Frontal cortex (tissue), 3 donors: ENCODE measurements at regions not wholly inside any gene's neighbourhood (a gene's known extent, or its start where the extent isn't known, plus 50 kb on each side); places are given as distances from the start of the nearest gene placed in this dataset.

Experiments
- DNase-seq, 2 donors: peaks; one replicate each; pipeline ENCODE4 v3.0.0; 2012; ENCODE audit warnings: low spot score in 2 of 2
- FAIRE-seq: peaks from 2 replicates; lab custom pipeline; 2012; peaks lifted over from hg19 to GRCh38; lab: Jason Lieb, UNC
- donor health status: control.
- donor health status: control.
- donor health status: control.

DNA sequence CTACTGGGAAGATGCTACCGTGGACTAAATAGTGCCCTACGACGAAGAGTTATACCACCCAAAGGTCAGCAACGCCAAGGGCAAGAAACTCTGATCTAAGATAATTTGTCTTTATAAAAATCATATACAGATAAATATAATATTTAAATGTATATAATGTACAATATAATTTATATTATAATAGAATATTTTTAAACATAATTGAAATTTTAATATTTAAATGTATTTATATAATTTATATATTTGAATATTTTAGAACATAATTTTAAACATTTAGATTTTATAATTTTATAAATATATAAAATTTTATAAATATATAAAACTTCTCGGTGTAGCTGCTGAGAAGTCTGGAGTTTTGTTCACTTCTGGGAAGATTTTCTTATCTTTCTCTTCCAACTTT lies 209.2 kb downstream of the FOXL1 start:
- DNase-seq, result no peak
- FAIRE-seq, result peak; percentile 98

DNA sequence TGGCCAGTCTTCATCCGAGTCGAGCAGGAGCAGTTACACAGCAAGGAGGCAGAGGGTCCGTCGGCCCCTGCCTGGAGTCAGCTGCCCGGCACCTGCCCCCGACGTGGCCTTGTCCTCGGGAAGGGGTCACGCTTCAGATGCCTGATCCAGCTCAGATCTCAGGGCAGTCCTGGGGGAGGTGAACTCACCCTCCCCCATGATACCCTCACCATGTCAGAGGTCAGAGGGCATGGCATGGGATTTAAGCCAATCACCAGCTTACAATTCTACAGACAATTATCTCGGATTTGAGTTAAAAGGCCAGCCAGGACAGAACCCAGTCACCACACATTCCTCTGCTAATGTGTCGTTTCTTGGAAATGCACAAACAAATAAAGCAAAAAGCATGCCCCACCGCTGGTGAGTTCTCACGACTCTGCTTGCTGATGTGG lies 211.3 kb downstream of the FOXL1 start:
- FAIRE-seq (no peak), DNase-seq (no peak)

DNA sequence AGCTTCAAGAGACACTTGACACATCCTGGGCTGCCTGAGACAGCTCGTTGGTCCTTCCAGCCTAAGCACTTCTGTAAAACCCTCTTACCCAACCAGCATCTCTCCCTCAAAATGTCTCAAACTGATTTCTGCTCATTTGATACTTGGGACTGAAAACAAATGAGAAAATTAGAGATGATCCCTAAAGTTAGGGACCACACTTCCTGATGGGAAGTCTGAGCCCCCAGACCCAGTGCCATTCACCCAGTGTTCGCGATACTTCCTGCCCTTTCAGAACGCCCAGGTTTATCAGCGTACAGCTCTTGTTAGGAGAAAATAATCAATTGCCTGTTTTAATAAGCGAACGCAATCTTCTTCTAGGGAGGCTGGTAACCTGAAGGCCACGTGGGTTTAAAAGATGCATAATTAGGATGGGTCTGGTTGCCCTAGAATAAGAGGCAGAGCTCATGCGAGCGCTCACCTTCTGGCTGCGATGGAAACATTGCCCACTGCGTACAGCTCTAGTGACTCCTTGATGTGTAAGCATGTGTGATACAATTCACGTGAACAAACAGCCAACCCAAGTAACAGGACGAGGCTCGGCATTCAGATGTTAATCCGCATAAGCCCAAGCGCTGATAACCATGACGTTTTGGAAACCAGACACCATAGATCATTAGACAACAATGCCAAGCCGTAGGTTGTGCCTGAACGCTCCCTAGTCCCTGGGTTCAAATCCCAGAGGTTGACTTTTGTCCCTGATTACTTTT lies 213.1 kb downstream of the FOXL1 start:
- FAIRE-seq (no peak), DNase-seq (no peak)

DNA sequence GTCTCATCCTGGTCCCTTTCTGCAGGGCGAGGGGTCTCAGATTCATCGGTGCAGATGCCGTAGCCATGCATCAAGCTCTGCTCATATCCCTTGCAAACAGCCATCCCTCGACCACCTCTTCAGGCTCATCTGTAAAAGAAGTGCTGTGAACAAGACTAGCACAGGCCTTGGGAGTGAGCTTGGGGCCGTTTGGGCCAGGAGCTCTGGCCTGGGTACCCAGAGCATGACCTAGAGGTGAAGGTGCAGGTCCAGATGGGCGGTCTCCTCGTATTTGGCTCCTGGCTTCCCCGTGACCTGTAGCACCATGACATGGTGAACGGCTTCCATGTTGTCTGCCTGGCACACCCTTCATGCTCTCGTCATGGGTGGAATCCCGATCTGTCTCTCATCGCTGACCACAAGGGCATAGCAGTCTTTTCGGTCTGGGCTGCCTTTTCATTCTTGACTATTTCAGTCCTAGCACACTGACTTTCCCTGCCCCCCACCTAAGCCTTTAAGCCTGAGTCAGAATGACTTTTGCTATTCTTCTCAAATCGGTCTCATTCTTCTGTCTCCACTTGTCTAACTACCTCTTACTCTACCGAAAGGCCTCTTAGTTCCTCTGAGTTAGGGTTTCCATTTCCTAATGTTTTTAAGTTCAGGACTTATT lies 216.0 kb downstream of the FOXL1 start:
- FAIRE-seq (no peak), DNase-seq (no peak)

DNA sequence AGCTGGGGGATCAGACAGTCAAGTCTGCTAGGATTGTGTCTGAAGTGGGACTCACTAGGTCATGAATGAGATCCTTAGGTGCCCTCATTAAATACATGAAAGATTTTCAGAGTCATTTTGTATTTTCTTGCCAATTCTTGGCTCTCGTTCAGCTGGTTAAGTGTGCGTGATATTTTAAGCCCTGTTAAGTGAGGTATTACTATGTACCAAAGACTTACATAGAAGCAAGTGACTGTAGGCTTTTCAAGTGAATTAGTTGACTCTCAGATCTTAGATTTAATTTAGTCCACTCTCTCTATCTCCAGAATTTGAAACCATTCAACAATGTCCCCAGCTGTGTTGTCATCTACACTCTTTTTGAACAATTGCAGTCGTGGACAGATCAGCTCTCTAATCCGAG lies 219.4 kb downstream of the FOXL1 start:
- DNase-seq (no peak), FAIRE-seq (no peak)

DNA sequence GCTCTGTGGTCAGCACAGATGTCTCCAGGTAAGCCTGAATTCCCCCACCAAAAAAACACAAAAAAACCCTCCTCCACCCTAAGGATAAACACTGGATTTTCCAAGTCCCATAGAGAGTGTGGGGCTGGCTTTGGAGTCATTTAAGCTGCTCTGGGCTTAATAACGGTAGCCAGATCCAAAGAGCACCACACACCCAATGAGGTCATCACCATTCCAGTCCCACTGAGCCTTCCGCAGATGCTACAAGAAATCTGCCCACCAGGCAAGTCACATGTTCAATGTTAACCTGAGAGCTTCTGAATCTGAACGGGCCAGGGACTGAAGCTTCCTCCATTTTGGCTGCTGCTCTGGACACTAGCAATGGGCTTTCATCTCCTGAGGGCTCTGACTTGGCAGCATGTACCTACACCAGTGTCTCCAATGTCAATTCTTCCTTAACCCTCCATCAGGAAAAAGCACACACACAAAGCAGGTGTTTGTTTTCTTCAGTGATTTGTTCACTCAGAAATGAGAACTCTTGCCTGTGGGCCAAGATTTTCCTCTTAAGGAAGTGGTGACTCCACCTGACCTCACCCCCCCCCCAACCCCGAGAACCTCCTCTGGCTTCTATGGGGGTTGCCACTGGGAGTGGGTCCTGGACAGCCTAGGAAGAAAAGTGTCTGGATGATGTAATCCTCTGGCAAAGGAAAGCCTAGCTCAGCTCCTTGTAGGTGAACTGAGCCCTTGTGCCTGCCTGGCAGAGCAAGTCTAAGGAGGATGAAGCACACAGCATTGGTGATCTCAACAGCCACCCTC lies 220.1 kb downstream of the FOXL1 start:
- DNase-seq (no peak), FAIRE-seq (no peak)

DNA sequence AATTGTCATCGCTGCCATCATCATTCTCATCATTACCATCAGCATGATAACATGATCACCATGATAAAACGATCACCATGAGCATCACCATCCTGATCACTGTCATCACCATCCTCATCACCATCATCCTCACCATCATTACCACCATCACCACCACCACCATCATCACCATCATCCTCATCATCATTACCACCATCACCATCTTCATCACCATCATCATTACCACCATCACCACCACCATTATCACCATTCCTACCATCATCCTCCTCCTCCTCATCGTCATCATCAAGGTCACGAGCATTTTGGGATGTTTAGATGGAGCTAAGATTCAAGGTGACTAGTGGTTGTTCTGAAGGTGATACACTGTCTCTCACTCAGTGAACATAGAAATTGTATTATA lies 221.0 kb downstream of the FOXL1 start:
- DNase-seq, result no peak
- FAIRE-seq, result no peak

DNA sequence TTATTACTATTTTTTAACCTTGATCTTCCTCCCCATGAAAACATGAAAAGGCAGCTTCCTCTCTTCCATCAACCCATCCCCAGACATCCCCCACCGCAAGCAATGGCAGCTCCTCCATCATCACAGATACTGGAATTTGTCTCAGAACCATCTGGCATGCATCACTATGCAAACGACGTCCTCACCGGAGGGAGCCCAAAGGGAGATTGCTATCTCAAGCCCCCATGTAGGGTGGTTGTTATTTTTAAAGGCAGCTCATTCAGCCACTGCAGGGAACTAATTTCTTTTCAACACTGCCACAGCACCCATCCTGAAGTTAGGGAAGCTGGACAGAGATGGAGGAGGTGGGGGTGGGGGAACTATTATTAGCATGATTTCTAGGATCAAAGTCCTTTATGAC lies 222.5 kb downstream of the FOXL1 start:
- DNase-seq, result no peak
- FAIRE-seq, result no peak

DNA sequence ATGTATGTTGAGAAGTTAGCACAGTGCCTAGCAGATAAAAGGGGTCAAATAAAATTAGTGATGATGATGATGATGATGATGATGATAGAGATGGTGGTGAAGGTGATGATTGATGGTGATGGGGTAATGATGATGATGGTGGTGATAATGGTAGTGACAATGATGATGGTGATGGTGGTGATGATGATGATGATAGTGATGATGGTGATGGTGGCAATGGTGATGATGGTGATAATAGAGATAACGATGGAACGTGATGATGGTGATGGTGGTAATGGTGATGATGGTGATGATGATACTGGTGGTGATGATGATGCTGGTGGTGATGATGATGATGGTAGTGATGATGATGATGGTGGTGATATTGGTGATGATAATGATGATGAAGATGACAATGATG lies 223.7 kb downstream of the FOXL1 start:
- FAIRE-seq, result no peak
- no peak for DNase-seq

DNA sequence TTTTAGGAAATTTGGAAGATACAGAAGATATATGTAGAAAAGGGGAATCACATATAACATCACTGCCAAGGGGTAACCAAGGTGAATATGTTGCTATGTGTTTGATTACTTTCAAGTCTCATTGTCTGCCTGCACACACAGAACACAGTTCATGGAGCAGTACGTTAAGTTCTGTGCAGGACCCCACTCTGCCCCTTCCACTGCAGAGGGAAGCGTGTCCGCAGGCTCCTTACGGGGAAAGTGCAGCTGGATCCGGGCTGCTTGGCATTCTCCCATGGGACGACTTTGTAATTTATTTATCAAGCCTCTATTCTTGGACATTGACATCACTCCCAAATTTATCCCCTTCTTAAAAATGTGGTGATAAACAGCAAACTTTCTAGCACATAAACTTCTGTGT lies 226.8 kb downstream of the FOXL1 start:
- FAIRE-seq (no peak), DNase-seq (no peak)

DNA sequence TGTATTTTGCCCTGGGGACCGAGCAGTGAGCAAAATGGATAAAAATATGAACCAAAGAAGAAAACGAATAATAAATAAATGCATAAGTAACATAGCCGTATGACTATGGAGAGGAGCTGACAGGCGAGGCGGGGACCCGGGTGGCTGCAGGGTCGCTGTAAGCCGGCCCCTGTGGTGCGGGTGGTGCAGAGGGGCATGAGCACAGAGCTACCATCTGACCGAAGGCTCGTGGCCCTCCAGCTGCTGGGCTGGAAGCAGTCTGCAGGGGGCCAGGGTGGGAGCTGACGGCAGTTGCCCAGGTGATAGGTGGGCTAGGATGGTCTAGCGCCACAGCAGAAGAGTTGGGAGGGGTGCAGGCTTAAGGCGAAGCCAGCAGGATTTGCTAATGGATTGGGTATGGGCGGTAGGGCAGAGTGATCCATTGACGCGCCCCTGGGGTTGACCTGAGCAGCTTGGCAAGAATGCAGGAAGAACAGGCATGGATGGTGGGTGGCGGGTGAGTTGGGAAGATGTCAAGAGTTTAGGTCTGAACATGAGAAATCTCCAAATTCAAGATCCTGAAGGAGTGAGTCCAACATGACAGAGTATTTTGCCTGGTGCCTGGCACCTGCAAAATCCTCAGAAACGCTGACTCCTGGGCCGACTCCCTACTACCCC lies 228.0 kb downstream of the FOXL1 start:
- no peak for FAIRE-seq
- no peak for DNase-seq

DNA sequence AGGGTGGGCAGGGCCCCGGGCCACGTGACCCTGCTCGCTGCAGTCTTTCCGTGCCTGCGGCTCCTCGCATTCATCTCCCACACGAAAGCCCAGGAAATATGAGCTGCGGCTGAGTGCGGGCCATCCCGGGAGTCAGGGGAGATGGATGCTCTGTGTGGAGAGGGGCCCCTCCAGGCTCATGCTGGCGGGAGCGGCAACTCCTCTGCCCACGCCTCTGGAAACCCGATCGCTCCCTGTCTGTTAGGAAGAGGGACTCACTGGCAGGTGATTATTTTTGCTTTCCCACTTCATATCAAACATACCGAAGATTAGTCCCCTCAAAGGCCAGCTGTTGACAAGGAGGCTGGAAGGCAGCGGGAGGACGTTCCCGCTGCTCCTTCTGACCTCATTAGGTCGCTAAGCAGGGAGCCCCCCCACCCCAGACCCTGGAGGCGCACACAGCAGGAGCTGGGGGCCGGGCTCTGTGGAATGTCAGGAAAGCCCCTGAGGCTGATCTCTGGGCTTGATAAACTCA lies 228.5 kb downstream of the FOXL1 start:
- no peak for FAIRE-seq
- DNase-seq, result no peak

DNA sequence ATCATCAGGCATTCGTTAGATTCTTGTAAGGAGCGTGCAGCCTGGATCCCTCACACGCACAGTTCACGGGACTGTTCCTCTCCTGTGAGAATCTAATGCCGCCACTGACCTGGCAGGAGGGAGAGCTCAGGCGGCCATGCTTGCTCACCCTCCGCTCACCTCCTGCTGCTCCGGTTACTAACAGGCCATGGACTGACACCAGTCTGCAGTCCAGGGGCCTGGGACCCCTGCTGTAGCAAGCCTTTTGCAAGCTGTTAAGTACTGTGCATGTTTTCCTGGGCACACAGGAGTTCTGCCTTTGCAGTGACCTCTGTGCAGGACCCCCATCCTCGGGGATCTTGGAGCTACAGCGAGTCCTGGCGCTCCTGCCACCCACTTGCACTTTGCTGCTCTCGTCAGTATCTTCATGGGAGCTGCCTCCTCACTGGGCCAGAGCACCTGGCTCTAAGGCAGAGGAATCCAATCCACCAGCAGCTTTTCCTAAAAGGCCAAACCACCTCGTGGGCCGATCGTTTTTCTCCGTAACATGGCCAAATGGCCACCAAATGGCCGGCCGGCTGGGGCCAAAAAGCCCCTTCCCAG lies 230.6 kb downstream of the FOXL1 start:
- no peak for DNase-seq

DNA sequence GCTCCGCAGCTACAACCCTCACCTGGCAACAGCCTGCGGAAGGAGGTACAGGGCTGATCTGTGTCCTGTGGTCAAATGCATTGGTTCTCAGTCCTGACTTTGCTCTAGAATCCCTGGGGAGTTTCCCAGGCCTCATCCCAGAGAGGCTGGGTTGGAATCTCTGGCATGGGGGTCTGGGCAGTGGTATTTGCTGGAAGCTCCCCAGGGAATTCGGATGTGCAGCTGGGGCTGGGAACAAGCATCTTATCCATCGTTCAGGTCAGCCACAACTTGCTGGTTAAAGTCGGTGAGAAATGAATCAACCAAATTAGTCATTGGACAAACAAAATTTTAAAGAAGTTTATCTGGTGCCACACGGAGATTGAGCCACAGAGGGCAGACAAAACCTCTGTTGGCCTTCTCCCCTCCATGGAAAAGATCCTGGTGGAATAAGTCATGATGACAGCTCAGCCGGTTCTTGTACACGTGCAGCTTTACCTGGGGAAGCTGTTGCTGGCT lies 231.2 kb downstream of the FOXL1 start:
- FAIRE-seq, result no peak
- DNase-seq, result no peak

More for the DNA sequence above, 230.6 kb downstream of the FOXL1 start:
- no peak for FAIRE-seq

DNA sequence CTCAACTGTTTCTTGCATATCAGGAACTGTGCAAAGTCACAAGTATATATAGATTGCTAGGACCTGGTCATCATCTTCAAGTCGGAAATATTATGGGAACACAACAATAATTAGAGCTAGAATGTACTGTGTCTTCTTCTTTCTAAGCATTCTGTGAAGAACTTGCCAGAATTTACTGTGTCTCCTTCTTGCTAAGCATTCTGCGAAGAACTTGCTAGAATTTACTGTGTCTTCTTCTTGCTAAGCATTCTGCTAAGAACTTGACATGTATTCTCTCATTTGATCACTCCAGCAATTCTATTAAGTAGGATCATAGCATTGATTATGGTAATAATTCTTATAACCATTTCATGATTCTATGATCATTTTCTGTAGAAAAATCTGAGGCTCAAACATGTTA lies 231.7 kb downstream of the FOXL1 start:
- DNase-seq, result no peak
- FAIRE-seq, result no peak

DNA sequence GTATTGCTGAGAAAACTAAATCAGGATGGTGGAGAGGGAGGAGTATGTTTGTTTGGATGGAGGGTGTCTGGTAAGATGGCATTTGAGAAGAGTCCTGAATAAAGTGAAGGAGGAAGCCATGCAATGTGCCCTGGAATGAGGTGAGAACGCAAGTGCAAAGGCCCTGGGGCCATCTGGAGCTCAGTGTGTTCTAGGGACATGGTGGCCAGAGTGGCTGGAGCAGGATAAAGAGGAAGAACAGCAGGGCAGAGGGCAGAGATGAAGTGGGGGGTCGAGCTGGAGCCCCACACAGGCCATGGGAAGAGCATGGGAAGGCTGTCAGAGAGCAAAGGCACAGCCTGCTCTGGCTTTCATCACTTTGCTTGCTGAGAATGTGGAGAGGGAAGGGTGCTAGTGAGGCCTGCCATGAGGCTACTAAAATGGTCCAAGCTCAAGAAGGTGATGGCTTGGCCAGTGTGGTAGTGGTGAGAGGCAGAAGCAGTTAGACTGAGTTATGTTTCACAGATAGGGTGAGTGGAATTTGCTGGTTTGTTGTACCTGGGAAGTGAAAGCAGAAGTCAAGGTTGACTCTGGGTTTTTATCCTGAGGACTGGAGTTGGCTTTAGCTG lies 234.1 kb downstream of the FOXL1 start:
- no peak for DNase-seq
- no peak for FAIRE-seq

DNA sequence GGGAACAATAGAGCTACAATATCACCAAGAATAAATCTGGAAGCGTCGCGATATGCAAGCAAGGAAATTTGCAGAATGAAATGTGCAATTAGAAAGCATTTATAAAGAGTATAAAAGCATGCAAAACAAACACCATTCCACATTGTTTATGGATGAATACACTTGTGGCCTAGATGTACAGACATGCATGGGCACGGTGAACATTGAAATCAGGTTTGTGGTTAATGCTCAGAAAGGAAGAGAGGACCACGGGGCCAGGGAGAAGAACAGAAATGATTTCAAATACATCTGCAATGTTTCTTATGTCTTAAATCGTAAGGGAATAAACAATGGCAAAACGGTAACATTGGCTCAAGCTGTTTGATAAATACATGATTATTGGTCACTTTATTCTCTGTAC lies 235.9 kb downstream of the FOXL1 start:
- FAIRE-seq, result no peak
- no peak for DNase-seq

DNA sequence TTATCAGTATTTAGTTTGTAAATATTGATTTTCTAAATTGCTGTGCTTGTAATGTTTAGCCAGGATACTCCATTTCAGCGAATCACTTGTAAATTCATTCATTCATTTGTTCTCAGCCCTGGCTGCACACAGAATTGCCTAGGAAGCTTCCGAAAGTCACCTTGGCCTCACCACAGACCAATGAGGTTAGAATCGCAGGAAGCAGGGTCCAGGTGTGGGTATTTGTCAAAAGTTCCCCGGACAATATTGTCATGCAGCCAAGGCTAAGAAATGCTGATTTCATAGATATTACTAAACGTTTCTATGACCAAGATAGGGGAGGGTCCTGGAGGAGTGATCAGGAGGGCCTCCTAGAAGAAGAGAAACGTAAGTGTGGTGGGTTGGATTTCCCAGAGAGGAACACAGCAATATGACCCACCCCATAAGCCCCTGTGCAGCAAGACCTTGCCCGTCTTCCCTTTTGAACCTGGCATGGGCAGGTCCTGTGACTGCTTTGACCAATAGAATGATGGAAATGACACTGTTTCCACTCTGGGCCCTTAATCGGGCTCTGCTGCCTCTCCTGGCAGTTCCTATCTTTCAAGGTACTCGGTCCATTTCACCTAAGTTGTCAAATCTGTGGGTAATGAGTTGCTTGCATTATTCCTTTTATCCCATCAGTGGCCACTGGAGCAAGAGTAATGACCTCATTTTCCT lies 238.7 kb downstream of the FOXL1 start:
- FAIRE-seq (no peak), DNase-seq (no peak)
